GM21737 (cell line): ENCODE measurements at regions not wholly inside any gene's neighbourhood (a gene's known extent, or its start where the extent isn't known, plus 50 kb on each side); places are given as distances from the start of the nearest gene placed in this dataset.
A peak's percentile ranks its signal among the peaks of the same experiment; 100 is the strongest.

ENCODE experiments used
- ATAC-seq: cut with Tn5 transposase; IDR thresholded peaks from one replicate; pipeline ENCODE4 v1.9.1; 2021; ENCODE audit warnings: mild to moderate bottlenecking, moderate library complexity; ENCODE audit not compliant: unreplicated experiment

DNA sequence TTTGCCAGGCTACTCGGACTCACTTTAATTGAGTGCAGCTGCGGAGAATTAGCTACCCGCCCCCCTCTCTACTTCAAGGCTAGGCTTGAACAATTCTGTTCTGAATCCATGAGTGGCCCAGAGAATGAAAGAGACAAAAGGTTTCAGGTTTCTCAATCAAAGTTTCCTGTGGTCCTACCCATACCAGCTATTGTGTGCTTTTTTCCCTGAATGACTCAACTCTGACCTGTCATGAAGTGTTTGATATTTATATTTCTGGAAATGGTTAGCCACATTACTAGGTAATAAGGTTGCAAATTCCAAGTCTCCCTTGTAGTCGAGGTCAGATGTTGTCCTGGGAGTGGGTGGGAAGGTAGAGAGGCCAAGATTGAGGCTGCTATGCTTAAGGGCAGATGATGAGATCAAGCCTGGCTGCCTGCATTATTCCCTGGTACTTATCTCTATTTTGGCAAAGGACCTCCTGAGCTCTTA is 392.7 kb upstream of the TBL1XR1 start:
- peak; percentile 57 for ATAC-seq

DNA sequence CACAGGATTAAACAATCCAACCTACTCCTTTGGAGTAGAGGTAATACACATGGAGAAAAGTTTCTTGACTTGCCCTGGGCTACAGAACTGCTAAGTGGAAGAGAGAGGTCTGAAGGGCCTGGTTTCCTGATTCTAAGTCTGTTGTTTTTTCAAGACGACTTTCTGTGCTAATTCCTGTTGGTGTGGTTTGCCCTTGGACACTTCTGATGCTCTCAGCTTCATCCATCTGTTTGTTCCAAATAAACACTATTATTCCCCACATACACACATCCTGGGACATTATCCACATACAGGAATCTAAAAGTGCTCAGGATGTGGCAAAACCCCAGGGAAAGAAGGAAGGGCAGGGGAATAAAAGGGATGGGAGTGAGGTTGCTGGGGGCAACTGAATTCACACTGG is 393.5 kb upstream of the TBL1XR1 start:
- ATAC-seq: no peak

DNA sequence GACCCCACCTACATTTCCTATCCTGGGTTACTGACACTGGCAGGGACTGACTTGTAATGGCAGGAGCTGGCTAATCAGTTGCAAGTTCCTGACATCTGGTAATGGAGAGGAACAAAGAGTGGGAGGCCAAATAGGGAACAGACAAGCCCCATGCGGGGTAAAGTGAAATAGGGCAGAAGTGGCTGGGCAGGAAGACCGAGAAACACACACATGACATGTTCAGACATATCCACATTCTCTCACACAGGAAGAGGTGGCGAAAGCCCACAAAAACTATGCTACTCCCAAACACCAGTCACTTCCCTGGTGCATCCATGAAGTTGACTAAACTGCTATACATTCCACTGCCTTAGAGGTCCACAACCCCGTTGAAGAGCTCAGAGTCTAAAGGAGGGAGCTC is 394.1 kb upstream of the TBL1XR1 start:
- ATAC-seq: peak; percentile 86

DNA sequence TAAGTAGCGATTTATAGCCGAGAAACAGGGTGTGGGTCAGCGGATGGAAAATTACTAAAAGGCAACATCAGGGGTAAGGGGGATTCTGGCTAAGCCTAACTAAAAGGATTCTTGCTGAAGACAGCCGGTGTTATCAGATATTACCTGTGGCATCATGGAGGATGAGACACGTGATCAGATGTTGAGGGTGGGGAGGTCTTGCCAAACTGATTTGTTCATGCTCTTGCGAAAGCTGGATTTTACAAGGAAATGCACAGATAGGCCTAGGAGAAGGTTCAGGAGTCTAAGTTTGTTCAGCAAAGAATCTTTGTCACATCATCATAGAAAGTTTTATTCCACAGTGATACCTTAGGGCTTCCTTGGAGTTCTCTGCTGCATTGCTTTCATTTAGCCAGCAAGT is 396.8 kb upstream of the TBL1XR1 start:
- ATAC-seq: no peak

DNA sequence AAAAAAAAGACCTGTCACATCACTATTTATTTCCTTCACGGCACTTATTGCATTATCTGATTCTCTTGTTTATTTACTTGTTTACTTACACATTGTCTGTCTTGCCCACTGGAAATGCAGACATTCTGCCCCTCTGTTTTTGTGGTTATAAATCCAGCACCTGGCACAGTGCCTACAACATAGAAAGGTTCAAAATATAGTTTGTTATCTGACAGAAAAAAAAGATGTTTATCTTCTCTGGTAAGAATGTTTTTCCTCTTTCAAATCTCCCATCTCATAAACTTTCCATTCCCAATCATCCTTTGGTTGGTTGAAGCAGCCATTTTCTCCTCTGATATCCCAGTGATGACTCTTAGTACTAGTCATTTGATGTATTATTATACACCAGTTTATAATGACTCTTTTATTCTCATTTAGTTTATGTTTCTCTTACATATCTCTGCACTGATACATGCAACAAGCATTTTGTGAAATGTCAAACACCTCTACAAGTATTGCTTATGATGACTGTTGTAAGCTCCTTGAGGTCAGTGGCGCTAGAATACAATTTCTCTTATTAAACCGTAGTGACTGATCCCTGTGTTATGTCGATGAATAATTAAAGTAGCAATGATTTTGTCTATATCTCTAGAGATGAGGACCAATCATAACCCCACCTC is 398.4 kb upstream of the TBL1XR1 start:
- ATAC-seq: no peak

DNA sequence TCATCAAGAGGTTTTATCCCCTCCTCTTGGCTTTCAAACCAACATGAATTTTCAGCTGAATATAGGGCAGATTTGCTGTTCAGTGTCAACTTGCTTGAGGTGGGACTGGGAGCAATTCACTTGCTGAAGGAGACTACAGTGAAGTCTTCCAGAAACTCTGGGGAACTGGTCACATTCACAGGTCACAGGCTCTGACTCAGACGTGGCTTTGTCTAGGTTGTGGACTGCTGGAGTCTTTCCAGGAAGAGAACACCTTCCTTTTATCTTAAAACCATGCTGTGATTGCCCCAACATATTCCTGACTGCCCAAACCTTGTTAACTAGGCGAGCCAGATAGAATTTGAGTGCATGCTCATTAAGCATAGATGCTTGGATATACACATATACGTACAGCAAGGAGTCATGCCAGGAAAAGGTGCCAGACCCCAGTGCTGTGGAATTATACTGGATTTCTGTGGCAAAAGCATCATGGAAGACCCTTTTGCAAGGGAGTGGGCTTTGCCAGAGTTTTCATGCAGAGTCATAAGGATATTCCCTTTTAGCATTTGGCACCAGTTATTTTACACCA is 399.1 kb upstream of the TBL1XR1 start:
- ATAC-seq: no peak

DNA sequence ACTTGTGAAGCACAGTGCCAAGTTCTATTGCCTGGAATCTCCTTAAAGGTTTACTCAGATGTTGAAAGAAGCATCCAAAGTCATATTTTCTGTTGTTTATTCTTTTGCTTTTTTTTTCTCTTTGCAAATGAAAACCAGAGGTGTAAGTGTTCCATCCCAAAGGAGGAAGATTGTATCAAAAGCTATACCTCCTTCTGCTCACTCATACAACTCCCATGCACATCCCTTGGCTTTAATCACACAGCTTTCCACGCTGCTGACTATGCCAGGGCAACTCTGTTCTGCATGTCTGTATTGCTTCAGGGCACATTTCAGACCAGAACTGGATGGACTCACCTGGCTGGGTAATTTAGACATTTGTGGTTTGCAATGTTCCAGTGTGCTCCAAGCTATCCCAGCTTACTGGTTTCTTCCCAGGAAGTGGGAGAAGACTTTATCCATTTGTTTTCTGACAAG is 399.6 kb upstream of the TBL1XR1 start:
- ATAC-seq: no peak

DNA sequence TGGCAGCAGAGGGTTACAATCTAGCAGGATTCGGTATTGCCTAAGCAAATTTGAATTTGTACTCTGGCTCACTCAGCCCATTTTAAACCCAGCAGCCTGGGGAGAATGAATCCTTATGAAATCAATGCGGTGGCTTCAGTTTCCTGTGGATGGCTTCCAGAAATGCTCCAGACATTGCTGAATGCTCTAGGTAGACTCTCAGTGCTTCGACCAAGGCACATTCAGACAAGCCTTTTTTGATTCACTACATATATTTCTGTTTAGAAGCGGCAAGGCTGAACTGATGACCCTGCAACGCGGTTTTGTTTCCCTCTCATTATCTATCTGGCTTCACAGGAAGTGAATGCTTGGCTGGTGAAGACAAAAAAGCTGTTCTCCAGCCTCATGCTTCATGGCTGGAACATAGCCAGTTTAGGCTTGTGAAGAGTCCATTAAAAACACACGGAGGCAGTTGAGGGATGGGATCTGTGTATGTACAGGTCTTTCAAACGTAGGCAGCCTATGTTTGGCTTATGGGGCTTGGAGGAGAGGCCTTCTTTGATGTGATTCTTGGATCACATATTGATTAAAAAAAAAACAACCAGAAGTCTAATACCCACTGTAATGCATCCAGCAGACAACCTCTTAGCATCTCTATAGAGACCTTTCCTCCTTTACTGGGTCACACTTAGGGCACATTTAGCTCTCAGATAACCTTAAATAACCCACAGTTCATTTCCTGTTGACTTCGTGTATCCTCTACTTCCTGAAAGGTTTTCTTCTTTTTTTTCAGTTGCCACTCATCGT is 400.2 kb upstream of the TBL1XR1 start:
- peak; percentile 93 for ATAC-seq

DNA sequence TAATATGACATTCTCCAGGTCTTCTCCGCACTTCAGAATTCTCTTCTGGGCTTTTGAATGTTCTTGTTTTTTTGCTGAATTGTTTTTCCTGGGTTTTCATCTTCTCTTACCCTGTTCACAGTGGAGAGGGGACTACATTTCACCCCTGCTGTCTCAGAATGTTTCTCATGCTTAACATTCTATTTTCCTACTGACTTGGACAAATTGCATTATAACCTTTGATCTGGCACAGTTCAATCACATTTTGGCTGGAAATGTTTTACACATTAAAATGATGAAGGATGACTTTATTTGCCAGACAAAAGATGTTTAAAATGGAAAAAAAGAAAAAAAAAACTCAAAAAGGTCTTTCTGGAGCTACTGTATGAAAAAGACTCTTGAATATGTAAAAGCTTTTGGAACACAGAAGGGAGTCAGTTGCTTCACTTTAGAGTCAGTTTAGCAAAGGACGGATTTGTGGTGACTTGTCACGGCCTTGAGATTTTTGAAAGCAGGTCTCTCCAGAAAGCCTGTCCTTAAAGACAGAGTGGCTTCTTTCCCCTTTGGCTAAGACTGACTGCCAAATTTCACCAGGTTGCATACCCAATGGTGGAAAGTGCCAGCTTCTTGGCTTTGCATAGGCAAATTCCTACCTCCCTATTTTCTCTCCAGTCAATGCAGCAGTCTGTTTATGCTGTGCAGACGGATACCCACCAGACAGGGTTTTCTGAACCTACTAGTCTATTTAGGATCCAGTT is 401.0 kb upstream of the TBL1XR1 start:
- no peak for ATAC-seq

DNA sequence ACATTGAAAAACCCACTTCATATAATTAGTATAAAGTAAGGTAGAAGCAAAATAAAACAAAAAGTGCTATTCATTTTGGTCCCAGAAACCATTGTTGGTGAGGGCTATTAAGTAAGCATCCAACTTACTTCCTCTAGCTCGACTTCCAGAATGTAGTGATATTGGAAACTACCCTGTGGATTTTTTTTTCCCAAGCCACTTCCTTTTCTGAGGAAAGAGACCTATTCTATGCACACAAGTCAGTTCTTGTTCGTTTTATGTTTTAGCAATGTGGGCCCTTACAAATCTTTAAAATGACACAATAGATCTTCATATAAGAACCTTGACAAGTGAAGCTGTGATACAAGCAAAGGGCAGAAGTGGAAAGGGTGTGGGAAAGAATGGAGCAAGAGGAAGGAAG is 402.0 kb upstream of the TBL1XR1 start:
- no peak for ATAC-seq

DNA sequence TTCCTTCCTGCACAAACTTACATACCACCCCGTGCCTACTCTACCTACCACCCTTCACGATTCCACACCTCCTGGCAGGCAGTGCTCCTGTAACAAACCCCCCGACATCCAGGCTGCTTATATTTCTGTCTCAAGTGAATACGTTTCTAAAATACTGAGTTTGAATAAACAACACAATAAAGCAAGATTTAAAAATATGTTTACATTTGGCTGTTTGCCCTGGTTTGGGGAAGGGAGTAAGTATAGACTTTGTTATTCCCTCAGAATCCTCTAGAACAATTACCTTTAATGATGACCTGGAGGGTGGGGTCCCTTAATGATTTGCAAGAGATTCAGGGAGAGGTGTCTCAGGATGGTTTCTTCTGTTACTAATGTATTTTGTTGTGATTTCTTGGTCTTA is 402.6 kb upstream of the TBL1XR1 start:
- ATAC-seq: no peak

DNA sequence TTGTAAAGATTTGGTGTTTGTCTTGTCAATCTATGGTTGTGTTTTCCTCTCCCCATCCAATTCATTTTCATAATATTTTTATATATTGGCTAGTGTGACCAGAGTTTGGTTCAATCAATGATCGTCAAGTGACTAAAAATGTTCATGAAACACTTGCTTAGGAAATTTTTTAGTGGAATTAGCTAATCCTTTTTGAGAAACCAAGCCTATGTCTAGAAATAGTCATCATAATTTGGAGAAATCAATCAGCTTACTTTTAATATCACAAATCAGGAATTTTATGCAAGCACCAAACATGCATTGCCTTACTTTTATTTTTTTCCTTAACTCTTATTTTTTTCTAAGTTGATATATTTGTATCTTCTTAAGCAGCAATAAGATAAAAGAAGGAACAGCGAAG is 403.1 kb upstream of the TBL1XR1 start:
- no peak for ATAC-seq

DNA sequence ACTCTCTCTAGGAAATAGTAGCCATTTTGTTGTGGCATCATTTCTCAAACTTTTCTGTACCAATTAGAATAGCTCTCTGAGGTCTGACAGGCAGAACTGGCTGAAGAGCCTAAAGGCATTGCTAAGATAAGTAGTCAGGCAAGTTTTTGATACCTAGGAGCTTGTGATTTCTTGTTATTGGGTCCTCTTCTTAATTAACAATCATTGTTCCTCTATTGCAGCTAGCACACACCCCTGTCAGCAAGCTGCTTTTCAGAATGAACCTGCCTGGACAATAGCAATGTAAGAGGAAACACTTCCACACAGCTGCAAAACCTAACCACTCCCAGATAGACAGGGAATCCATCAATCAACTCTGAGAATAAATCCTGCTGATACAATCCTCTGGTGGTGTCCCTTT is 403.9 kb upstream of the TBL1XR1 start:
- ATAC-seq: no peak

DNA sequence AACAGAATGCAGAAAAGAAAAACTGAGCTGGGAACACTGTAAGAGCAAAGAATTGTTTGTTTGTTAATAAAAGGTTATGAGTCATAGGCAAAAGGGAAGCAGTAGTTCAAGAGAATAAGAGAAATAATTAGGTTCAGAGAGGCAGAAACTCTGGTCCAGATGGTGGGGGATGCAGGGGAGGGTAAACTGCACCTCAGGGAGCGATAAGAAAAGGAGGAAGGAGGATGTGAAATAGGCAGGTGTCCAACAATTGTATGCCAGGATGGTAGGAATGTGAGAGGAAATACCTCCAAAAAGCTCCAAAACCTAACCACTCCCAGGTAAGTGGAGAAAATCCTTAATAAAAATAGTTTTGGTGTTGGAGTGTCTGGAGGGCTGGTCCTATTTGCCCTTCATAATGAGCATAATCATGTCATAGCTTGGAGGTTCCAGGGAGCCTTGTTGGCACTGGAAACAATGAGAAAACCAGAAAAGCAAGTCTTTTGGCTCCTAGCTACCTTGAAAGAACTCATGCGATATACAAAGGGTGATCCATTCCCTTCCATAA is 405.4 kb upstream of the TBL1XR1 start:
- no peak for ATAC-seq

DNA sequence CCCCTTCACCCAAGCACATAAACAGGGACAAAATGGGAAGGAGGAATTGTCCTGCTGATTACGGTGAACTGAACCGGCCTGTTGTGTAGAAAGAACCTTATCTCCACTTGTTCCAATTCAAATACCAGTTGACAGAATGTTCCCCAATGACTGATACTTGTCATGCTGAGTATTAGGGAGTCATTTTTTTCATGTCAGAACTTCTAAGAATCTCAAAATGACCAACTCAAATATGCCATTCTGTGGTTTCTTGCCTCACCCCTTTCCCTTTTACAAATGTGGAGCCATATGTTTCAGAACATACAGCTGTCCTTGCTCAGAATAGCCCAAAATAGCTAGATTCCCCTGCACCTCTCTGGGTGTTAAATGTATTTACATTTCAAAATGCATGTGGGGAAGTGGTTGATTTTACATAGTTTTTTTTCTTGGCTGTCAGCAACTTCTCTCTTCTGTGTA is 405.9 kb upstream of the TBL1XR1 start:
- ATAC-seq: no peak

DNA sequence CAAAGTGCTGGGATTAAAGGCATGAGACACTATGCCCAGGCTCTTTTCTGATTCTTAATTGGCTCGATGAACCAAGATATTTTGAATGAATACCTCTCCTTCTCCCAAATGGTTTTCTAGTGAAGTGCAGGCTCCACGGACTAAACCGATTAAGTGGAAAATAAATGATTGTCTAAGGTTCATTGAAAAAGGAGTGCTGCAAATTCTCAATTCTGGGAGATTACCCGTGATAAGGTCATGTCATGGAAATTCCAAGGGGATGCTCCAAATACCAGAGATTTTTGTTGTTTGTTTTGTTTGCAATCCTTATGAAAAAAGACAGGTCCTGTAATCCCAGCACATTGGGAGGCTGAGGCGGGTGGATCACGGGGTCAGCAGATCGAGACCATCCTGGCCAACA is 406.9 kb upstream of the TBL1XR1 start:
- ATAC-seq: no peak

DNA sequence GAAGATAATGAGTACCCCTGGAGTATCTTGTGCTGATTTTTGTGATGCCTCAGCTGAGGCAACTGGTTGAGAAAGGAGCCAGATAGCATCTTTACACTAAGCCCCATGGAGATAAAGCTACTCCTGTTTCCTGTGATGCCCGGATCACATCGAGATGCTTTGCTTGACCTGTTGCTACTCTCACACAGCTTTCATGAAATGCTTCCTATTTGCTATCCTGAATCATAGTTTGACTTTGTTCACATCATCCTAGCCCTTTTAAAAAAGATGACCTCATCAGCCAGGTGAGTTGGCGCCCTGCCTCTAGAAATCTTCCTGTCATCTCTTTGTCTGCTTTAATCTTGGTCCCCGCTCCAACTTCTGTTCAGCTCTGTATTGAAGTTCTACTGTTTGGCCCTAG is 409.6 kb upstream of the TBL1XR1 start:
- no peak for ATAC-seq

DNA sequence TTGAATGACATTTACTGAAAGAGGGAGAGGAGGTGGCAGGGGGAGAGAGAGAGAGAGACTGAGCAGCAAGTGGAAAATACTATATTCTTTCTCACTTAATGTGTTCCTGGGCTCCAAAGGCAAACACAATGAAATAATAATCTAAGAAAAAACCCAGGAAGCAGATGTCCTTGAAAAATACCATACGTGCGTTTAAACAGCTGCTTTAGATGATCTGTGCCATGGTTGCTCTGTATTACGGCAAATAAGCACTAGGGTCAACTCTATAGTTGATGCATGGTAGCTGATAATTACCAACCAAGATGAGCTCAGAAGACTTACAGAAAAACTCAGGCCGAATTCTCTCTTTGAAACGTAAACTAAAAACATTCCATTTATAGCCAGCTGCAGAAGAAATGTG is 410.3 kb upstream of the TBL1XR1 start:
- no peak for ATAC-seq

DNA sequence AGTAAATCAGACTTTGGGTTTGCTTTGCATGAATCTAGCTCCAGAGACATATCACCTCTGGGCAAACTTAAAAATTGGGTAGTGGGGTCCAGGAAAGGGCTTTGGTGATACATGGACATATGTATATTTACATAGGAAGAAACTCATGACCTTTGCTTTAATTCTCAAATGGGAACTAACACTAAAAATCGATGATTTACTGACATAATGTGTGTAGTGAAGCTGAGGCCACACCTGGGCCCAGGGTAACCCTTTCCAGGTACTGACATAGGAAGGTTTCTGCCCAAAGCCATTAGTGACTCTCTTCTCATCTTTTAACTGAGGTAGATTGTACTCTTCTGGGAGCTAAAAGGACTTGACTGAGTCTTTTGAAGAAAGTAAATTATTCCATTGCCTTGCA is 411.2 kb upstream of the TBL1XR1 start:
- no peak for ATAC-seq

DNA sequence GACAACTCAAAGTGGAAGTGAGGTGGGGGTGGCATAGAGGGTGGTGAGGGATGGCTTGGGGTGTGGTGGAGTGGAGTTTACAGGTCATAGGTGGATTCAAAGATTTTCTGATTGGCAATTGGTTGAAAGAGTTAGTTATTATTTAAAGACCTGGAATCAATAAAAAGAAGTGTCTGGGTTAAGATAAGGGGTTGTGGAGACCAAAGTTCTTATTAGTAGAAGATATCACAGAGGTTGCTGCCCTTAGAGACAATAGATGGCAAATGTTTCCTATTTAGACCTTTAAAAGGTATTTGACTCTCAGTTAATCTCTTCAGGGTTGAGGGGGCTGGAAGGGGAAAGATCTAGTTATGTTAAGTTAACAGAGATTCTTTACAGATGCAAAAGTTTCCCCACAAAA is 412.3 kb upstream of the TBL1XR1 start:
- no peak for ATAC-seq

DNA sequence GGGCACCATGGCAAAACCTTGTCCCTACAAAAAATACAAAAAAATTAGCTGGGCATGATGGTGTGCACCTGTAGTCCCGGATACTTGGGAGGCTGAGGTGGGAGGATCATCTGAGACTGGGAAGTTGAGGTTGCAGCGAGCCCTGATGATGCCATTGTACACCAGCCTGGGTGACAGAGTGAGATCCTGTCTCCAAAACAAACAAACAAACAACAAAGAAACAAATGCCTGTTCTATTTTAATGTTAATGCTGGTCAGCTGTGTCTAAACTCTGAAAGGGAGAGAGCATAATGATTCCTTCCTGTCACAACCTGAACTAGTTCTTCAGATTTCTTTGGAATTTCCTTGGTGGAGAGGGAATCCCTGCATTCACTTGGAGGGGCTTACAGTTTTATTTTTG is 413.0 kb upstream of the TBL1XR1 start:
- ATAC-seq: no peak
